Gastrocnemius medialis (tissue), 4 donors: ENCODE measurements at regions not wholly inside any gene's neighbourhood (a gene's known extent, or its start where the extent isn't known, plus 50 kb on each side); places are given as distances from the start of the nearest gene placed in this dataset.

Experiments used
- CTCF ChIP-seq, 5 experiments: fragments of 450-650 bp in 3 of 5; fragments of 200-600 bp in 2 of 5; sonication (generic) in 2 of 5; IDR thresholded peaks in 4 of 5; conservative IDR thresholded peaks in 1 of 5; 1 replicate in 4 of 5; 2 replicates in 1 of 5; pipeline ENCODE4 v1.5.1; 2016 to 2019; ENCODE audit warnings: antibody characterized with exemption in 5 of 5, mild to moderate bottlenecking in 3 of 5, moderate library complexity in 3 of 5
- POLR2A ChIP-seq, 2 donors: fragments of 450-650 bp; IDR thresholded peaks; one replicate each; pipeline ENCODE4 v1.6.1; 2017; ENCODE audit warnings: antibody characterized with exemption in 2 of 2, mild to moderate bottlenecking in 2 of 2, moderate library complexity in 2 of 2

GRCh38 chr18:2204736-2205135, 366.6 kb downstream of the METTL4 start:
- TF ChIP-seq CTCF (IDR thresholded peaks at IDR 0.05 in 4 of 5, conservative IDR thresholded peaks at IDR 0.05 in 1 of 5) = no peak
- TF ChIP-seq POLR2A (IDR thresholded peaks at IDR 0.05) = no peak
